A673 (cell line): ENCODE measurements at regions not wholly inside any gene's neighbourhood (a gene's known extent, or its start where the extent isn't known, plus 50 kb on each side); places are given as distances from the start of the nearest gene placed in this dataset.

ENCODE experiments used
- BruUV-seq: library from RNA; stranded (reverse); fragments of 400-500 nt; replicated peaks from 2 replicates; lab custom pipeline; 2021; lab: Mats Ljungman, UMichigan
- CTCF ChIA-PET: fragments of 300-600 bp; sonication (Branson Sonifier 250); formaldehyde crosslinking; loops from one replicate; lab custom pipeline; 2022; ENCODE audit warnings: antibody characterized with exemption; lab: Charles Lee
- POLR2A ChIA-PET: fragments of 300-600 bp; sonication (Branson Sonifier 250); formaldehyde crosslinking; loops from one replicate; lab custom pipeline; 2022; ENCODE audit warnings: antibody characterized with exemption; ENCODE audit not compliant: low non-redundant PET; lab: Charles Lee
- DNase-seq: peaks from one replicate; pipeline ENCODE4 v3.0.0-alpha.2; 2015; ENCODE audit warnings: low spot score
- H3K27ac ChIP-seq: fragments of 200-600 bp; sonication (generic); 2 replicates; pipeline ENCODE4 v1.5.1; 2016; ENCODE audit warnings: mixed run types, low read depth, mild to moderate bottlenecking, mixed read lengths, antibody characterized with exemption, low read length; ENCODE audit not compliant: poor library complexity, severe bottlenecking
- H3K27me3 ChIP-seq: fragments of 200-600 bp; sonication (generic); replicated peaks from 2 replicates; pipeline ENCODE4 v1.6.1; 2017; ENCODE audit warnings: mixed run types, low read depth, mild to moderate bottlenecking, mixed read lengths, antibody characterized with exemption, low read length; ENCODE audit not compliant: insufficient read depth, poor library complexity
- H3K36me3 ChIP-seq: fragments of 200-600 bp; sonication (generic); 2 replicates; pipeline ENCODE4 v1.6.1; 2016; ENCODE audit warnings: mixed run types, mild to moderate bottlenecking, mixed read lengths, antibody characterized with exemption, low read length; ENCODE audit not compliant: insufficient read depth, poor library complexity, severe bottlenecking
- H3K4me1 ChIP-seq: fragments of 200-600 bp; sonication (generic); 2 replicates; pipeline ENCODE4 v1.6.1; 2017; ENCODE audit warnings: mixed run types, mild to moderate bottlenecking, mixed read lengths, antibody characterized with exemption, low read length; ENCODE audit not compliant: insufficient read depth, poor library complexity, severe bottlenecking
- H3K4me3 ChIP-seq: fragments of 200-600 bp; sonication (generic); 2 replicates; pipeline ENCODE4 v1.5.1; 2016; ENCODE audit warnings: low read depth, mixed run types, mild to moderate bottlenecking, mixed read lengths, low read length; ENCODE audit not compliant: poor library complexity, severe bottlenecking
- H3K9me3 ChIP-seq: fragments of 200-600 bp; sonication (generic); 2 replicates; pipeline ENCODE4 v1.6.1; 2016; ENCODE audit warnings: mixed run types, low read depth, mild to moderate bottlenecking, mixed read lengths, antibody characterized with exemption, low read length; ENCODE audit not compliant: poor library complexity, severe bottlenecking
- CTCF ChIP-seq: fragments of 300-800, 200-600 bp; sonication (generic); conservative IDR thresholded peaks from 2 replicates; pipeline ENCODE4 v1.5.1; 2017; ENCODE audit warnings: low read depth, mild to moderate bottlenecking, antibody characterized with exemption, low read length, moderate library complexity, mixed read lengths
- EZH2 ChIP-seq: fragments of 200-600 bp; sonication (generic); IDR thresholded peaks from 2 replicates; pipeline ENCODE4 v1.6.1; 2017; ENCODE audit warnings: borderline replicate concordance, low read depth, mild to moderate bottlenecking, mixed read lengths, antibody characterized with exemption, low read length; ENCODE audit not compliant: poor library complexity, severe bottlenecking
- intact Hi-C: fragments of 100-400 bp; cut with micrococcal nuclease; formaldehyde crosslinking; loops from one replicate; pipeline ENCODE4 v1.10.0; 2022; ENCODE audit not compliant: unreplicated experiment

- intact Hi-C loops: loop anchor here (5.0 kb wide), 1 partner anchor 513 kb away; no protein-coding TSS in a partner anchor
- no peak for TF ChIP-seq EZH2
- TF ChIP-seq CTCF: no peak
- no peaks in the 10 kb centered on the region for H3K36me3 ChIP-seq
- CTCF ChIA-PET: interaction anchor here (0.6 kb wide), 1 partner anchor 1110 kb away, joined by 4 read pairs; no protein-coding TSS in a partner anchor
- no peaks in the 10 kb centered on the region for H3K9me3 ChIP-seq
- no TSS peak for BruUV-seq
- POLR2A ChIA-PET: no interaction called here
- H3K4me3 ChIP-seq: no peak overlapping the region
- no peaks in the 10 kb centered on the region for H3K27me3 ChIP-seq
- H3K27ac ChIP-seq: no peak overlapping the region
- no peak for DNase-seq
- H3K4me1 ChIP-seq: peaks cover 4% of the 10 kb centered on the region
Measured at GRCh38 chr5:34488984-34489383, 167.1 kb upstream of the RAI14 start.

- H3K4me1 ChIP-seq: peaks cover 4% of the 10 kb centered on the region
- intact Hi-C loops: loop anchor here (2.0 kb wide), 1 partner anchor 400 kb away; no protein-coding TSS in a partner anchor
- no peak overlapping the region for H3K27ac ChIP-seq
- H3K36me3 ChIP-seq: no peaks in the 10 kb centered on the region
- H3K4me3 ChIP-seq: no peak overlapping the region
- no peaks in the 10 kb centered on the region for H3K9me3 ChIP-seq
- ChIA-PET CTCF (interaction anchor here (0.6 kb wide), 1 partner anchor 223 kb away, joined by 4 read pairs; no protein-coding TSS in a partner anchor), POLR2A (no interaction called here)
- BruUV-seq: no TSS peak
- no peaks in the 10 kb centered on the region for H3K27me3 ChIP-seq
- TF ChIP-seq EZH2 (no peak), CTCF (no peak)
- peak; percentile 76 for DNase-seq
Measured at GRCh38 chr5:34490506-34491250, 165.4 kb upstream of the RAI14 start.

- no peak overlapping the region for H3K27ac ChIP-seq
- no peak for DNase-seq
- POLR2A ChIA-PET: no interaction called here
- no peaks in the 10 kb centered on the region for H3K9me3 ChIP-seq
- BruUV-seq: no TSS peak
- intact Hi-C loops: loop anchor here (2.0 kb wide), 1 partner anchor 400 kb away; no protein-coding TSS in a partner anchor
- no peak for TF ChIP-seq CTCF
- CTCF ChIA-PET: interaction anchor here (0.6 kb wide), 1 partner anchor 222 kb away, joined by 4 read pairs; no protein-coding TSS in a partner anchor
- H3K4me3 ChIP-seq: no peak overlapping the region
- no peaks in the 10 kb centered on the region for H3K36me3 ChIP-seq
- H3K4me1 ChIP-seq: peaks cover 4% of the 10 kb centered on the region
- no peaks in the 10 kb centered on the region for H3K27me3 ChIP-seq
Measured at GRCh38 chr5:34491251-34491620, 164.9 kb upstream of the RAI14 start.
